SH-SY5Y (cell line): ENCODE measurements at regions not wholly inside any gene's neighbourhood (a gene's known extent, or its start where the extent isn't known, plus 50 kb on each side); places are given as distances from the start of the nearest gene placed in this dataset.

Experiments
- GATA2 ChIP-seq: IDR thresholded peaks from 2 replicates; pipeline ENCODE4 v1.6.1; 2011; ENCODE audit warnings: mild to moderate bottlenecking, low read depth, low read length
- GATA3 ChIP-seq: IDR thresholded peaks from 2 replicates; pipeline ENCODE4 v1.6.1; 2011; ENCODE audit warnings: low read depth, mild to moderate bottlenecking, low read length, moderate library complexity

GRCh38 chr11:109075976-109076375, 346.0 kb upstream of the C11orf87 start:
- TF ChIP-seq GATA2 (no peak), GATA3 (no peak)
